SK-N-SH treated with all-trans-retinoic acid at 6 μM for 48 hours (cell line): ENCODE measurements at regions not wholly inside any gene's neighbourhood (a gene's known extent, or its start where the extent isn't known, plus 50 kb on each side); places are given as distances from the start of the nearest gene placed in this dataset.

Source experiments
- ATAC-seq: fragments of 200-7000 bp; cut with Tn5 transposase; 3 replicates; pipeline ENCODE4 v1.9.1; 2020; ENCODE audit warnings: mild to moderate bottlenecking, moderate library complexity
- ARNTL ChIP-seq: fragments of 450-650 bp; formaldehyde crosslinking; IDR thresholded peaks from 2 replicates; pipeline ENCODE4 v1.5.0; 2020; ENCODE audit warnings: low read depth, mild to moderate bottlenecking, moderate library complexity, borderline replicate concordance
- BACH2 ChIP-seq: fragments of 250-450 bp; sonication (Bioruptor Pico); IDR thresholded peaks from 2 replicates; pipeline ENCODE4 v1.9.0; 2021; ENCODE audit warnings: mild to moderate bottlenecking, borderline replicate concordance
- CREB5 ChIP-seq: fragments of 250-450 bp; sonication (Bioruptor Pico); IDR thresholded peaks from 2 replicates; pipeline ENCODE4 v1.5.1; 2020; ENCODE audit warnings: low read depth, mild to moderate bottlenecking, moderate library complexity
- CSDC2 ChIP-seq: fragments of 250-450 bp; sonication (Bioruptor Pico); IDR thresholded peaks from 2 replicates; pipeline ENCODE4 v1.5.0; 2020; ENCODE audit warnings: mild to moderate bottlenecking, moderate library complexity
- CSRNP3 ChIP-seq: fragments of 250-450 bp; sonication (Bioruptor Pico); IDR thresholded peaks from 2 replicates; pipeline ENCODE4 v1.5.1; 2021; ENCODE audit warnings: mild to moderate bottlenecking, moderate library complexity
- ESRRG ChIP-seq: fragments of 250-450 bp; sonication (Bioruptor Pico); IDR thresholded peaks from 2 replicates; pipeline ENCODE4 v1.6.1; 2021; ENCODE audit warnings: mild to moderate bottlenecking
- ISL1 ChIP-seq: fragments of 250-450 bp; sonication (Bioruptor Pico); IDR thresholded peaks from 2 replicates; pipeline ENCODE4 v2.1.2; 2022; ENCODE audit warnings: mild to moderate bottlenecking, moderate library complexity
- OSR1 ChIP-seq: fragments of 250-450 bp; sonication (Bioruptor Pico); IDR thresholded peaks from 2 replicates; pipeline ENCODE4 v1.8.0; 2022; ENCODE audit warnings: moderate library complexity, mild to moderate bottlenecking, inconsistent platforms
- PATZ1 ChIP-seq: fragments of 250-450 bp; sonication (Bioruptor Pico); IDR thresholded peaks from 2 replicates; pipeline ENCODE4 v1.8.0; 2020; ENCODE audit warnings: mild to moderate bottlenecking, moderate library complexity, borderline replicate concordance
- POU6F1 ChIP-seq: fragments of 250-450 bp; sonication (Bioruptor Pico); IDR thresholded peaks from 2 replicates; pipeline ENCODE4 v1.8.0; 2021; ENCODE audit warnings: low read depth, mild to moderate bottlenecking, moderate library complexity, borderline replicate concordance
- PPARA ChIP-seq: fragments of 250-450 bp; sonication (Bioruptor Pico); IDR thresholded peaks from 2 replicates; pipeline ENCODE4 v1.5.0; 2020; ENCODE audit warnings: mild to moderate bottlenecking, borderline replicate concordance
- RARB ChIP-seq: fragments of 250-450 bp; sonication (Bioruptor Pico); IDR thresholded peaks from 2 replicates; pipeline ENCODE4 v1.8.0; 2021; ENCODE audit warnings: mild to moderate bottlenecking, moderate library complexity
- SNAI2 ChIP-seq: fragments of 250-450 bp; sonication (Bioruptor Pico); IDR thresholded peaks from 2 replicates; pipeline ENCODE4 v1.5.0; 2020; ENCODE audit warnings: mild to moderate bottlenecking, moderate library complexity
- TCF4 ChIP-seq: fragments of 250-450 bp; sonication (Bioruptor Pico); IDR thresholded peaks from 2 replicates; pipeline ENCODE4 v1.8.0; 2021; ENCODE audit warnings: mild to moderate bottlenecking, moderate library complexity, borderline replicate concordance
- TOX ChIP-seq: fragments of 250-450 bp; sonication (Bioruptor Pico); IDR thresholded peaks from 2 replicates; pipeline ENCODE4 v1.8.0; 2021; ENCODE audit warnings: mild to moderate bottlenecking, moderate library complexity, borderline replicate concordance
- TSHZ2 ChIP-seq: fragments of 250-450 bp; sonication (Bioruptor Pico); IDR thresholded peaks from 2 replicates; pipeline ENCODE4 v1.5.0; 2020; ENCODE audit warnings: mild to moderate bottlenecking, moderate library complexity
- ZFP3 ChIP-seq: fragments of 250-450 bp; sonication (Bioruptor Pico); IDR thresholded peaks from 2 replicates; pipeline ENCODE4 v1.5.0; 2020; ENCODE audit warnings: mild to moderate bottlenecking, moderate library complexity
- ZFP30 ChIP-seq: fragments of 450-650 bp; formaldehyde crosslinking; IDR thresholded peaks from 2 replicates; pipeline ENCODE4 v1.5.0; 2022; ENCODE audit warnings: mild to moderate bottlenecking, moderate library complexity
- ZNF565 ChIP-seq: fragments of 450-650 bp; formaldehyde crosslinking; conservative IDR thresholded peaks from 2 replicates; pipeline ENCODE4 v1.5.0; 2020; ENCODE audit warnings: low read depth, mild to moderate bottlenecking, moderate library complexity
- ZNF70 ChIP-seq: fragments of 450-650 bp; formaldehyde crosslinking; IDR thresholded peaks from 2 replicates; pipeline ENCODE4 v1.5.0; 2020; ENCODE audit warnings: mild to moderate bottlenecking, moderate library complexity
- ZNF8 ChIP-seq: fragments of 450-650 bp; formaldehyde crosslinking; IDR thresholded peaks from 2 replicates; pipeline ENCODE4 v1.5.0; 2020; ENCODE audit warnings: mild to moderate bottlenecking, moderate library complexity

- TF ChIP-seq TCF4 (no peak), SNAI2 (CRISPR knock-in tag) (no peak), ZNF70 (no peak), PATZ1 (CRISPR knock-in tag) (no peak), CSDC2 (CRISPR knock-in tag) (no peak), ESRRG (CRISPR knock-in tag) (no peak), RARB (CRISPR knock-in tag) (no peak), ZFP30 (no peak), ISL1 (CRISPR knock-in tag) (no peak), BACH2 (CRISPR knock-in tag) (no peak), TSHZ2 (CRISPR knock-in tag) (no peak), ARNTL (CRISPR knock-in tag) (no peak), CREB5 (no peak)
- ATAC-seq = no peak
Measured at GRCh38 chr2:83015035-83015715, 1443.9 kb downstream of the SUCLG1 start.

- TF ChIP-seq CSRNP3 (CRISPR knock-in tag) = no peak
- no peak for TF ChIP-seq ARNTL (CRISPR knock-in tag)
- TF ChIP-seq CSDC2 (CRISPR knock-in tag) = no peak
- no peak for TF ChIP-seq ZFP30
- TF ChIP-seq ZNF565 (CRISPR knock-in tag) = no peak
- no peak for TF ChIP-seq ISL1 (CRISPR knock-in tag)
- no peak for TF ChIP-seq RARB (CRISPR knock-in tag)
- TF ChIP-seq TCF4 = no peak
- TF ChIP-seq PPARA (CRISPR knock-in tag) = no peak
- TF ChIP-seq ZFP3 (CRISPR knock-in tag) = no peak
- no peak for TF ChIP-seq ZNF8
- TF ChIP-seq ZNF70 = no peak
- TF ChIP-seq TOX (CRISPR knock-in tag) = no peak
- no peak for TF ChIP-seq TSHZ2 (CRISPR knock-in tag)
- no peak for TF ChIP-seq CREB5
- no peak for TF ChIP-seq POU6F1
- TF ChIP-seq SNAI2 (CRISPR knock-in tag) = no peak
- TF ChIP-seq OSR1 (CRISPR knock-in tag) = no peak
- no peak for TF ChIP-seq BACH2 (CRISPR knock-in tag)
- no peak for TF ChIP-seq PATZ1 (CRISPR knock-in tag)
- TF ChIP-seq, all 23 proteins: peak for 0
- ATAC-seq = no peak
Measured at GRCh38 chr2:83014462-83014861, 1444.6 kb downstream of the SUCLG1 start.
